GM23338 (cell line): ENCODE measurements at regions not wholly inside any gene's neighbourhood (a gene's known extent, or its start where the extent isn't known, plus 50 kb on each side); places are given as distances from the start of the nearest gene placed in this dataset.

Experiments used
- CREB1 ChIP-seq: fragments of 250-450 bp; sonication (Bioruptor Pico); IDR thresholded peaks from 2 replicates; pipeline ENCODE4 v1.5.0; 2020; ENCODE audit warnings: low read depth, mild to moderate bottlenecking, moderate library complexity
- CTCF ChIP-seq, 2 experiments: fragments of 200-600 bp in 1 of 2; sonication (generic) in 1 of 2; conservative IDR thresholded peaks; 2 replicates each; pipeline versions ENCODE4 v1.5.1 to v1.6.1; 2016 to 2017; ENCODE audit warnings: antibody characterized with exemption in 2 of 2, low read depth in 2 of 2, mild to moderate bottlenecking in 2 of 2, moderate library complexity in 1 of 2
- ETS1 ChIP-seq: IDR thresholded peaks from 2 replicates; pipeline ENCODE4 v1.6.1; 2016; ENCODE audit warnings: antibody characterized with exemption
- EZH2 ChIP-seq: fragments of 200-600 bp; sonication (generic); IDR thresholded peaks from one replicate; pipeline ENCODE4 v1.8.0; 2017; ENCODE audit warnings: antibody characterized with exemption, mild to moderate bottlenecking, low read depth; ENCODE audit not compliant: unreplicated experiment
- EZH2phosphoT487 ChIP-seq: fragments of 200-600 bp; sonication (generic); IDR thresholded peaks from one replicate; pipeline ENCODE4 v1.8.1; 2018; ENCODE audit warnings: antibody characterized with exemption; ENCODE audit not compliant: unreplicated experiment
- JUNB ChIP-seq: IDR thresholded peaks from one replicate; pipeline ENCODE4 v1.6.1; 2016; ENCODE audit warnings: antibody characterized with exemption; ENCODE audit not compliant: unreplicated experiment
- NANOG ChIP-seq: IDR thresholded peaks from 2 replicates; pipeline ENCODE4 v1.6.1; 2016; ENCODE audit warnings: antibody characterized with exemption, borderline replicate concordance
- POLR2AphosphoS5 ChIP-seq: IDR thresholded peaks from 2 replicates; pipeline ENCODE4 v1.6.1; 2016; ENCODE audit warnings: antibody characterized with exemption, low read depth
- REST ChIP-seq: IDR thresholded peaks from one replicate; pipeline ENCODE4 v1.6.1; 2018; ENCODE audit warnings: antibody characterized with exemption; ENCODE audit not compliant: unreplicated experiment
- STAT1 ChIP-seq: IDR thresholded peaks from one replicate; pipeline ENCODE4 v1.6.1; 2016; ENCODE audit warnings: antibody characterized with exemption; ENCODE audit not compliant: unreplicated experiment
- ZNF114 ChIP-seq: fragments of 250-450 bp; sonication (Bioruptor Pico); IDR thresholded peaks from 2 replicates; pipeline ENCODE4 v1.5.0; 2020; ENCODE audit warnings: mild to moderate bottlenecking, moderate library complexity
- ZNF331 ChIP-seq: fragments of 250-450 bp; sonication (Bioruptor Pico); IDR thresholded peaks from 2 replicates; pipeline ENCODE4 v1.5.0; 2020; ENCODE audit warnings: low read depth, mild to moderate bottlenecking, moderate library complexity
- ZNF462 ChIP-seq: fragments of 250-450 bp; sonication (Bioruptor Pico); IDR thresholded peaks from 2 replicates; pipeline ENCODE4 v1.5.0; 2020; ENCODE audit warnings: mild to moderate bottlenecking, moderate library complexity

GRCh38 chr16:46428108-46429061 lies 192.8 kb downstream of the SHCBP1 start:
- TF ChIP-seq CTCF (conservative IDR thresholded peaks at IDR 0.05; ENCODE audit: low read depth in 2 of 2) (no peak), REST (no peak), POLR2AphosphoS5 (no peak), EZH2phosphoT487 (no peak), NANOG (no peak), ZNF462 (CRISPR knock-in tag) (no peak), JUNB (no peak), EZH2 (no peak), ZNF331 (CRISPR knock-in tag) (no peak), ZNF114 (CRISPR knock-in tag) (no peak), ETS1 (no peak), CREB1 (CRISPR knock-in tag) (no peak), STAT1 (no peak)
